GM10248 (cell line): ENCODE measurements at regions not wholly inside any gene's neighbourhood (a gene's known extent, or its start where the extent isn't known, plus 50 kb on each side); places are given as distances from the start of the nearest gene placed in this dataset.
"Not testable (repeated sequence)": the region's sequence is repeated elsewhere in the genome, so short reads cannot be mapped to it uniquely, and the experiment has no call there.

ENCODE experiments used
- CTCF ChIA-PET: fragments of 300-600 bp; sonication (Branson Sonifier 250); formaldehyde crosslinking; extraction: SDS; loops from one replicate; lab custom pipeline; 2021; ENCODE audit warnings: antibody characterized with exemption; lab: Yijun Ruan, JAX
- POLR2A ChIA-PET: fragments of 350-650 bp; sonication (Branson Sonifier 250); formaldehyde crosslinking; extraction: SDS; loops from one replicate; lab custom pipeline; 2020; ENCODE audit warnings: antibody characterized with exemption; lab: Yijun Ruan, JAX
- DNase-seq: peaks from one replicate; pipeline ENCODE4 v3.0.0; 2012; ENCODE audit errors: extremely low spot score
- CTCF ChIP-seq: IDR thresholded peaks from 2 replicates; pipeline ENCODE4 v1.5.1; 2012; ENCODE audit warnings: mild to moderate bottlenecking, low read depth; ENCODE audit errors: extremely low read depth, missing control alignments, control extremely low read depth

- TF ChIP-seq CTCF = no peak
- POLR2A ChIA-PET = no interaction called here
- CTCF ChIA-PET = interaction anchor here (1.4 kb wide), 1 partner anchor 21 kb away, joined by 3 read pairs; no protein-coding TSS in a partner anchor
- DNase-seq = no peak
Observed at GRCh38 chr7:149565096-149565382, 67.4 kb upstream of the ZNF746 start.

GRCh38 chr7:149564340-149565095, 66.9 kb upstream of the ZNF746 start:
- ChIA-PET POLR2A (no interaction called here), CTCF (interaction anchor here (1.4 kb wide), 2 partner anchors 17 to 22 kb away, joined by 3 read pairs; no protein-coding TSS in a partner anchor)
- no peak for TF ChIP-seq CTCF
- DNase-seq = no peak

- no peak for DNase-seq
- ChIA-PET POLR2A (no interaction called here), CTCF (interaction anchor here (0.9 kb wide), 1 partner anchor 63 kb away, joined by 3 read pairs; no protein-coding TSS in a partner anchor)
- no peak for TF ChIP-seq CTCF
Observed at GRCh38 chr7:149562602-149563001, 65.0 kb upstream of the ZNF746 start.

GRCh38 chr7:149561072-149561471, 63.5 kb upstream of the ZNF746 start:
- DNase-seq = no peak
- ChIA-PET CTCF (interaction anchor here (0.8 kb wide), 1 partner anchor 27 kb away, joined by 3 read pairs; no protein-coding TSS in a partner anchor), POLR2A (no interaction called here)
- TF ChIP-seq CTCF = no peak

GRCh38 chr7:149559711-149560110, 62.1 kb upstream of the ZNF746 start:
- TF ChIP-seq CTCF = no peak
- CTCF ChIA-PET = interaction anchor here (1.1 to 1.8 kb wide), 2 partner anchors 9 to 17 kb away, joined by 3 read pairs; no protein-coding TSS in a partner anchor
- POLR2A ChIA-PET = no interaction called here
- no peak for DNase-seq

GRCh38 chr7:149558149-149558861, 60.7 kb upstream of the ZNF746 start:
- ChIA-PET POLR2A (no interaction called here), CTCF (no interaction called here)
- no peak for DNase-seq
- no peak for TF ChIP-seq CTCF

GRCh38 chr7:149556525-149556924, 58.9 kb upstream of the ZNF746 start:
- POLR2A ChIA-PET, DNase-seq: not testable (repeated sequence)
- CTCF ChIA-PET = interaction anchor here (0.9 kb wide), 1 partner anchor 12 kb away, joined by 3 read pairs; no protein-coding TSS in a partner anchor

GRCh38 chr7:149554821-149555220, 57.2 kb upstream of the ZNF746 start:
- DNase-seq, POLR2A ChIA-PET, CTCF ChIA-PET: not testable (repeated sequence)

- CTCF ChIA-PET, DNase-seq, POLR2A ChIA-PET: not testable (repeated sequence)
Observed at GRCh38 chr7:149553991-149554390, 56.4 kb upstream of the ZNF746 start.
